ENCODE measurements at regions not wholly inside any gene's neighbourhood (a gene's known extent, or its start where the extent isn't known, plus 50 kb on each side); places are given as distances from the start of the nearest gene placed in this dataset.
A peak's percentile ranks its signal among the peaks of the same experiment; 100 is the strongest.

DNA sequence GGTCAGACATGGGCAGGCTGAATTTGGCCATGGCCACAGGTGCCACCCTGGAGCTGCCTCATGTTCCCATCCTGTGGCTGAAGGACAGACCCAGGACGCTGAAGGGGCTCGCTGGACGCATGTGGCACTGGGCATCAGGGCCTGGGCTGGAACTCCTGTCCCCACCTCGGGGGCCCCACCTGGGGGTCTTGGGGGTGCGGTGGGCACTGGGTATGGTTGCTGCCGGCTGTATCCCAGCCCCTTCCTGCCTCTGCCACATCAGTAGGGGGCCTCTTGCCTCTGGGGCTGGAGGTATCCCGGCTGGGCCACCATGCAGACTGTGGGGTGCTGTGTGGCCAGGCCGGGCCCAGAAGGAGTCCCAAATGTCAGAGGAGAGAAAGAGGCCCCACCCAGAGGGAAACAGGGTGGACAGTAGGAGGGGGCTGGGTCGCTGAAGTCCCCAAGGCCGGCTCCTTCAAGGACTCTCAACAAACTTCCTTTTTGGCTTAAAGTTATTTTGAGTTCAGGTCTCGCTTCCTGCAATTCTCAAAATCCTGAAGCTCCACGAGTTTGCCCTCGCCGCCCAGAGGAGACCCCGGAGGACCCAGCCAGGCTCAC, 78.7 kb downstream of the SIK1 start:
- DNase-seq (ENCODE audit: low read depth), result no peak

- DNase-seq (ENCODE audit: low read depth), result no peak
Measured at GRCh38 chr21:43347461-43348169, 79.3 kb downstream of the SIK1 start.

DNA sequence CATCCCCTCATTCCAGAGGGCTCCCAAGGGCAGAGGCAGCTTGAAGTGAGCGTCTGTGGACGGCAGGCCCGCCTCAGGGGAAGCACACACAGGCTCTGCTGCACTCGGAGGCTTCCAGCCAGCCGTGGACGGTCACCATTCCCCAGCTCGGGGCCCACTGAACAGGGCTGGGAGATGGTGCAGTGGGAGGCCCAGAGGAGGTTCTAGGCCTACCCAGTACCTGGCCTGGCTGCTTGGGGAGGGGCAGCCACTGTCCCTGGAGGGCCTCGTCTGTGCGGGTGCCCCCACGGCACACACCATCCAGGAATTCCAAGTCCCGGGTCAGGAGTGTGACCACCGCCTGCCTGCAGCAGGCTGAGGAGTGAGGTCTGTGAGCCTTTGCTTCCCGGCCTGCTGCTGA, 80.4 kb downstream of the SIK1 start:
- DNase-seq (ENCODE audit: low read depth), result no peak

DNA sequence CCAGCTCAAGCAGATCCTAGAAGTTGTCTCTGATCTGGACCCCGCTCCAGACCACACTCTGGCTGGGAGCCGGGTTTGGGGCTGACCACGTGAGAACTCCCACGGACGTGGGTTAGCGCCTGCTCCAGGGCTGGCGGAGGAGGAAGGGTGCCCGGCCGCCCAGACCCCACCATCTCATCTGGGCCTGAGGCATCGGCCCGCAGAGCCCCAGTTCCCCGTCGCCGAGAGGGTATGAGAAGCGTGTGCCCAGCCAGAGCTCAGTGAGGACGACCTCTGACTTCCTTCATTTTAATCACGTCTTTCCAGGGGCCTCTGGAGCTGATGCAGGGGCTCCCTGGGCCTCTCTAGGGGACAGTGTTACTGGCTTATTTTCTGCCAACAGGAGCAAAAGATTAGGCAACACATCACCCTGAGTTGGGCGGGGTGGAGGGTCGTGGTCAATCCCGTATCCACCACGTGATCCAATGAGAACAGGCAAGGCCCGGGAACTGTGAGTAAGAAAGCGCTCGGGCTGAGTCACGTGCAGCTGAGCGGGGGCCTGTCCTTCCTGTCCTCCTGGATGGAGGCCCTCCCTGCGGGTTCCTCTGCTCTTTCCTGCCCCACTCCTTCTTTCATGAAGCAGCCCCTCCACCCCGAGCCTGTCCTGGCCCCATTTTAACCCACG, 81.1 kb downstream of the SIK1 start:
- DNase-seq (ENCODE audit: low read depth), result no peak

- no peak for DNase-seq (ENCODE audit: low read depth)
Measured at GRCh38 chr21:43345046-43345745, 81.7 kb downstream of the SIK1 start.

- DNase-seq (ENCODE audit: low read depth), result no peak
Measured at GRCh38 chr21:43343992-43344886, 82.7 kb downstream of the SIK1 start.

- no peak for DNase-seq (ENCODE audit: low read depth)
Measured at GRCh38 chr21:43343095-43343991, 83.6 kb downstream of the SIK1 start.

DNA sequence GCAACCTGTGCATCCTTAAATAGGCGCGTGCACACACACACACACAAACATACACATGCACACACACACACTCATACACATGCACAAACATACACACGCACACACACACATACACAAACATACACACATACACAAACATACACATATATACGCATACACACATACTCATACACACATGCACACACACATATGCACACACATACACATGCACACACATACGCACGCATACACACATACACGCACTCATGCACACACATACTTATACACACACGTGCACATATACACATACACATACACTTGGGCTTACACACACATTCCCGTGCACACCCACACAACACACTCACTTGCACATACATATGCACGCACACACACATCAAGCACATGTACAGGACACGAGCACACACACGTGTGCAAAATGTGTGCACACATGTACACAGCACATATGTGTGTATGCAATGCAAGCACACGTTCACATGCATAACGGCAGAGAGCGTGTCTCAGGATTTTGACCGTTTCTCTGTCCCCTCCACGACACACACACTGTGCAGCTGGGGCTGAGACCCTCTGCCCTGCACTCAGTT, 84.5 kb downstream of the SIK1 start:
- DNase-seq (ENCODE audit: low read depth), result no peak

DNA sequence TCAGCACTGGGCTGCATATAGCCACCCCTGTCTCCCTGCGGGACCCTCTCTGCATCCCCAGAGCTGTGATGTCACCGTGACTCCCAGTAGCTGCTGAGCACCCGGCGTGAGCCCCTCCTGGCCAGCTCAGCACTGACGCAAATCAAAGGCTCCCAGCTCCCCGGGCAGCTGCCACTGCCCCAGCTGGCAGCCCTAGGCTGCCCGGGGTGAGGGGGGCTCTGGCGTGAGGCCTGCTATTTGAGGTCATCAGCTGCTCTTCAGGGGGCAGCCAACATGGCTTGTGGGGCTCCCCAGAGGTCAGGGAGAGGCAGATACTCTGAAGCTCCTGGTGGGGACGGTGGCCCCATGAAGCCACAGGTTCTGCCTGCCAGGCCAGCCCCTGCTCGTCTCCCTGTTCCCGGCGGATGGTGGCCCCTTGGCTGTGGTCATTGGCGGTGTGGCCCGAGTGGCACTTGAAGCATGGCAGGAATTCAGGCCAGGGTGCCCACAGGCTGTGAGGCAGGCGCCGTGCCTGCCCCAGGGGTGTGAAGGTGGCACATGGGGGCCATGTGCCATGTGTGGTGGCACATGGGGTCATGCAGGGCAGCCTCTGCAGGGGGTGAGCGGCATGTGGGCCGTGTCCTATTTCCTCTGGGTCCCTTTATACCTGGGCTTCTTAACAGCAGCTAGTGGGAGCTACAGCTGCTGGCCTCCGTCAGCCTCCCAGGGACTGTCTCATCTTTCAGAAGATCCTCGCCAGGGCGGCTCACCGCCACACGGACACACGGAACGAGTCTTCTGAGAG, 85.4 kb downstream of the SIK1 start:
- DNase-seq (ENCODE audit: low read depth), result no peak

DNA sequence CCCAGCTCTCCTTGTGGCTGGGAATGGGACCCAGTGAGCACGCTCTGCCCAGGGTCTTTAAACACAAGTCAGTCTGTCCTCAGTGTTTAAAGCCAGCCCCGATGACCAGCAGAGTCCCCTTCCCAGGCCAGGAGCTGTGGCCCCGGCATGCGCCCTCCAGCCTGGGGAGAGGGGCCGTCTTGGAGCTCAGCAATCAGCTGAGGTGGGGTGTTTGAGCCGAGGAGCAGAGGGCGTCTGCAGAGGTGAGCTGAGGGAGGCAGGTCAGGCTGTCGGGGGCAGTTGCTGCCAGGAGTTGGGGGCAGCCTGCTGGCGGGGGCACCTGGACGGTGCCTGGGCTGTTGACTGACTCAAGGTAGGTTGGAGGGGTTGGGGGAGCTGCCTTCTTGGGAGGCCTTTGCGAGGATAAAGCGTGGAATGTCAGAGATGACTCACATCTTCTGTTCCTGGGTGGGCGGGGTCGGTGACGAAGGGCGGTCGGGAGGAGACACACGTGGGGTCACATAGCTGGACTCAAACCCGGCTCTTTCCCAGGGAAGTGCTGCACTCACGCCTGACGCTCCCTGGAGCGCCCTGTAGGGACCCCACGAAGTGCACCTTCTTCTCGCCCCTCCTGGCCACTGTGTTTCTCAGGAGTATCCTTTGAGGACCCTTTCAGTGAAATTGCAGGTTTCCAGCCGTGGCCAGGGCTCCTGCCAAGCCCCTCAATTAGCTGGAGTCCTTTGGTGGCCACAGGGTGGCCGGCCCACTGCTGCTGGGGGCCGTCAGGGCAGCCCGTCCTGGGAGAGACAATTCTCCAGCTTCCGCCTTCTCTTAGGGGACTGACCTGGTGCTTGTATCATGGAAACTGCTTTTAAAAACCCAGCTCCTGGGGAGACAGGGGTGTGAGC, 86.2 kb downstream of the SIK1 start:
- DNase-seq (ENCODE audit: low read depth), result peak; percentile 60

DNA sequence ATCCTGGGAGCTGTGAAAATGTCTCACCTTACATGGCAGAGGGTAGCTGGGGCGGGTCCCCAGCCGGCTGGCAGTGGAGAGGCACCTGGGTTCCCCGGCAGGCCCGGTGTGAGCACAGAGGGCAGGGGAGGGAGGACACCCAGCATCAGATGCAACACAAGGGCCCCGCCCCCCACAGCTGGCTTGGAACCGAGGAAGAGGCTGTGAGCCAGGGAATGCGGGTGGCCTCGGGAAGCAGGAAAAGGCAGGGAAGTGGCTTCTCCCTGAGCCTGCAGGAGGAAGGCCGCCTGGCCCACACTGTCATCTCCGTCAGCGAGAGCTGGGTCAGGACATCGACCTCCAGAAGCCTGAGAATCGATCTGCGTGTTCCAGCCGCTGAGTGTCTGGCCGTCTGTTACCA, 87.3 kb downstream of the SIK1 start:
- DNase-seq (ENCODE audit: low read depth), result no peak

- no peak for DNase-seq (ENCODE audit: low read depth)
Measured at GRCh38 chr21:43338951-43339350, 88.0 kb downstream of the SIK1 start.

DNA sequence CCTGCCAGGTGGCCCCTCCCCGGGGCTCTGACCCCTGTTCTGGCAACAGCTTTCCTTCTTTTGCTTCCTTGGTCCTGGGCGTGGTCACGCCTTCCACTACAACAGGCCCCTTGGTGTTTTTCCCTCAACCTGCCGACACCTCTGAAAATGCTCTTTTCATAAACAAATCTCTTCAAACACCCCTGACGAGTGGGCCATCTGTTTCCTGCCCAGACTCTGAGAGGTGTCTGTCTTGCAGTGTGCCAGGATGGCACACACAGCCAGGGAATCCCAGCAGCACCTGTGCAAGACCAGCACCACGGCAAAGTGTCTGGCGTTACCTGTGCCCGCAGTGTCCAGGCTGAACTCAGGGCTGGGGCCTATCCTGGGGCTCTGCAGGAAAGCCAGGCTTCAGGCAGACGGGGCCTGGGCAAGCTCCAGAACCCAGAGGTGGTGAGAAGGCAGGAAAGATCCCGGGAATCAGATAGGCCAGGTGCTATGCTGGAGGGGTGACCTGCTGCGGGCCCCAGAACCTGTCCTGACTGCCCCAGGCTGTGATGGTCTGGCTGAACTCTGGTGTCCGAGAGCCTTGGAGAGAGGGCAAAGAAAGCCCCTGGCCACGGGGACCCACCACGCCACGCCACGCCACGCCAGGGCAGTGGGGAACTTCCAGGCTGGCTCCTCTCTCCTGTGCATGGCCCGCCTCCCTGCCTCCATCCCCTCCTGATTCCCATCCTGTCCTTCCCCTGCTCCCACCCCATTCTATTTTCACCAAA, 88.9 kb downstream of the SIK1 start:
- DNase-seq (ENCODE audit: low read depth), result no peak

GRCh38 chr21:43335119-43335518, 91.8 kb downstream of the SIK1 start:
- DNase-seq (ENCODE audit: low read depth), result no peak

DNA sequence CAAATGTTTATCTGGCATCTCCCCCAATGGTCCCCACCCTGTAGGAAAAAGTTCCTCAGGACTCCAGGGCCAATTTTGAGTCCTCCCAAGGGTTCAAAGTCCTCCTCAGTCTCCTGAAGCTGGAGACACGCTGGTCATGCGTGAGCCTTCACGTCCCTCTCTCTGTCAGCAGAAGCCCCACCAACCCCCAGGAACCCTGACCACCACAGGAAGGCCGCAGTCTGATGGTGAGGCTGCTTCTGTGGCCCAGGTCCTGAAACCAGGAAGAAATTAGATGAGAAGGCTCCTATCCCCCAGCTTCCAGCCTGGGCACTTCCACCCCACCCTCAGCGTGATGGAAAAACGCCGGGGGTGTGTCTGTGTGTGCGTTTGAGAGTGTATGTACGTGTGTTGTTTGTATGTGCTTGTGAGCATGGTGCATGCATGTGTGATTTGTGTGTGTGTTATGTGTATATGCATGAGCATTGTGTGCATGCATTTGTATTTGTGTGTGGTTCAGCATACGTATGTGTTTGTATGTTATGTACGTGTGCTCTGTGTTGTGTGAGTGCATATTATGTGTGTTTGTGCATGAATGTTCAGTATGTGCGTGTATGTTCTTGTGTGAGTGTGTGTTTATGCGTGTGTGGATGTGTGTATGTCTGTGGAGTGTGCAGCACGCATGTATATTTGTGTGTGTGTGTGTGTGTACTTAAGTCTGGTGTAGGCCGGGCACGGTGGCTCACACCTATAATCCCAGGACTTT, 92.5 kb downstream of the SIK1 start:
- DNase-seq (ENCODE audit: low read depth), result no peak

- peak; percentile 70 for DNase-seq (ENCODE audit: low read depth)
Measured at GRCh38 chr21:43333298-43334062, 93.5 kb downstream of the SIK1 start.
